IMR-90 (cell line): ENCODE measurements at regions not wholly inside any gene's neighbourhood (a gene's known extent, or its start where the extent isn't known, plus 50 kb on each side); places are given as distances from the start of the nearest gene placed in this dataset.

Experiments used
- ATAC-seq: fragments of 200-7000 bp; cut with Tn5 transposase; 2 replicates; pipeline ENCODE4 v1.9.1; 2020; ENCODE audit warnings: low read depth, mild to moderate bottlenecking, moderate library complexity
- BruUV-seq: library from RNA; stranded (reverse); fragments of 400-500 nt; replicated peaks from 2 replicates; lab custom pipeline; 2021; lab: Mats Ljungman, UMichigan
- CTCF ChIA-PET: fragments of 300-600 bp; formaldehyde crosslinking; extraction: SDS; loops from one replicate; lab custom pipeline; 2021; ENCODE audit warnings: antibody characterized with exemption; lab: Yijun Ruan, JAX
- POLR2A ChIA-PET: fragments of 300-600 bp; sonication (Branson Sonifier 250); formaldehyde crosslinking; loops from one replicate; lab custom pipeline; 2022; ENCODE audit warnings: antibody characterized with exemption; ENCODE audit not compliant: unreplicated experiment; lab: Charles Lee
- DNase-seq: peaks from one replicate; pipeline ENCODE4 v3.0.0; 2013
- H2AFZ ChIP-seq: replicated peaks from 2 replicates; pipeline ENCODE3; 2013; ENCODE audit warnings: low read length, mild to moderate bottlenecking; ENCODE audit not compliant: poor library complexity
- H2AK5ac ChIP-seq: 2 replicates; pipeline ENCODE4 v1.6.1; 2013; ENCODE audit warnings: low read depth, low read length, inconsistent platforms
- H2AK9ac ChIP-seq: replicated peaks from 2 replicates; pipeline ENCODE3; 2013; ENCODE audit warnings: mild to moderate bottlenecking, low read depth, low read length, moderate library complexity; ENCODE audit not compliant: poor library complexity
- H2BK120ac ChIP-seq: 2 replicates; pipeline ENCODE4 v1.6.1; 2013; ENCODE audit warnings: low read depth, low read length, inconsistent platforms
- H2BK15ac ChIP-seq: 3 replicates; pipeline ENCODE4 v1.6.1; 2013; ENCODE audit warnings: low read depth, low read length, inconsistent platforms
- H2BK20ac ChIP-seq: 2 replicates; pipeline ENCODE4 v1.6.1; 2013; ENCODE audit warnings: low read depth, mild to moderate bottlenecking, inconsistent platforms, low read length, moderate library complexity
- H2BK5ac ChIP-seq: 2 replicates; pipeline ENCODE4 v1.6.1; 2013; ENCODE audit warnings: mild to moderate bottlenecking, low read depth, low read length, inconsistent platforms; ENCODE audit not compliant: poor library complexity, severe bottlenecking
- H3K14ac ChIP-seq: replicated peaks from 2 replicates; pipeline ENCODE4 v1.6.1; 2013; ENCODE audit warnings: low read depth, low read length, inconsistent platforms
- H3K18ac ChIP-seq: 2 replicates; pipeline ENCODE4 v1.6.1; 2013; ENCODE audit warnings: low read depth, low read length, control low read depth
- H3K23ac ChIP-seq: 2 replicates; pipeline ENCODE4 v1.6.1; 2013; ENCODE audit warnings: low read depth, low read length, inconsistent platforms
- H3K27ac ChIP-seq: 2 replicates; pipeline ENCODE4 v1.5.1; 2013; ENCODE audit warnings: mild to moderate bottlenecking, control low read depth, low read length; ENCODE audit not compliant: insufficient read depth
- H3K27me3 ChIP-seq: 2 replicates; pipeline ENCODE4 v1.6.1; 2013; ENCODE audit warnings: low read length; ENCODE audit not compliant: control insufficient read depth, insufficient read depth
- H3K36me3 ChIP-seq: 2 replicates; pipeline ENCODE4 v1.6.1; 2013; ENCODE audit warnings: low read length, mixed read lengths; ENCODE audit not compliant: control insufficient read depth, insufficient read depth
- H3K4ac ChIP-seq: 2 replicates; pipeline ENCODE4 v1.6.1; 2013; ENCODE audit warnings: low read depth, low read length, inconsistent platforms
- H3K4me1 ChIP-seq: 2 replicates; pipeline ENCODE4 v1.6.1; 2013; ENCODE audit warnings: low read length, mixed read lengths; ENCODE audit not compliant: control insufficient read depth, insufficient read depth
- H3K4me2 ChIP-seq: 2 replicates; pipeline ENCODE4 v1.6.1; 2013; ENCODE audit warnings: low read depth, mild to moderate bottlenecking, control low read depth, low read length, moderate library complexity
- H3K4me3 ChIP-seq: 2 replicates; pipeline ENCODE4 v1.5.1; 2013; ENCODE audit warnings: low read depth, mild to moderate bottlenecking, control low read depth, low read length, moderate library complexity; ENCODE audit not compliant: insufficient read depth
- H3K56ac ChIP-seq: 2 replicates; pipeline ENCODE4 v1.6.1; 2013; ENCODE audit warnings: low read length, inconsistent platforms; ENCODE audit not compliant: insufficient read depth; ENCODE audit errors: extremely low read depth
- H3K79me1 ChIP-seq, 2 experiments: 2 replicates each; pipeline ENCODE4 v1.6.1; 2013; ENCODE audit warnings: low read length in 2 of 2, inconsistent platforms in 1 of 2, low read depth in 1 of 2
- H3K9ac ChIP-seq: 2 replicates; pipeline ENCODE4 v1.6.1; 2013; ENCODE audit warnings: low read depth, low read length, control low read depth
- H3K9me1 ChIP-seq: 2 replicates; pipeline ENCODE4 v1.6.1; 2013; ENCODE audit warnings: low read length, inconsistent platforms; ENCODE audit not compliant: insufficient read depth
- H3K9me3 ChIP-seq: 2 replicates; pipeline ENCODE4 v1.6.1; 2013; ENCODE audit warnings: low read length; ENCODE audit not compliant: control insufficient read depth, insufficient read depth
- H4K20me1 ChIP-seq: 2 replicates; pipeline ENCODE4 v1.6.1; 2013; ENCODE audit warnings: low read length, inconsistent platforms; ENCODE audit not compliant: insufficient read depth
- H4K5ac ChIP-seq: 2 replicates; pipeline ENCODE4 v1.6.1; 2013; ENCODE audit warnings: mild to moderate bottlenecking, low read depth, low read length, control low read depth
- H4K8ac ChIP-seq, 2 experiments: 2 replicates each; pipeline ENCODE4 v1.6.1; 2013; ENCODE audit warnings: low read depth in 2 of 2, low read length in 2 of 2, control low read depth in 1 of 2, inconsistent platforms in 1 of 2
- H4K91ac ChIP-seq: 2 replicates; pipeline ENCODE4 v1.6.1; 2013; ENCODE audit warnings: low read depth, low read length, inconsistent platforms; ENCODE audit not compliant: insufficient read depth
- BHLHE40 ChIP-seq: fragments of 150-350 bp; IDR thresholded peaks from 2 replicates; pipeline ENCODE4 v1.6.1; 2016; ENCODE audit warnings: mild to moderate bottlenecking, low read depth, low read length
- CEBPB ChIP-seq: IDR thresholded peaks from 2 replicates; pipeline ENCODE4 v1.6.1; 2012; ENCODE audit warnings: low read depth, low read length, improper control_type of control experiment
- CHD1 ChIP-seq: IDR thresholded peaks from 2 replicates; pipeline ENCODE4 v1.6.1; 2012; ENCODE audit warnings: low read depth, low read length, improper control_type of control experiment
- CTCF ChIP-seq: conservative IDR thresholded peaks from 2 replicates; pipeline ENCODE4 v1.5.1; 2012; ENCODE audit warnings: mild to moderate bottlenecking, low read depth, low read length, improper control_type of control experiment
- ELK1 ChIP-seq: fragments of 150-350 bp; IDR thresholded peaks from 2 replicates; pipeline ENCODE4 v1.6.1; 2016; ENCODE audit warnings: low read depth, mild to moderate bottlenecking, low read length, moderate library complexity, borderline replicate concordance
- FOS ChIP-seq: fragments of 150-350 bp; IDR thresholded peaks from 2 replicates; pipeline ENCODE4 v1.6.1; 2016; ENCODE audit warnings: low read depth, low read length
- MAFK ChIP-seq: IDR thresholded peaks from 2 replicates; pipeline ENCODE4 v1.6.1; 2012; ENCODE audit warnings: low read depth, low read length, improper control_type of control experiment
- MAZ ChIP-seq: IDR thresholded peaks from 2 replicates; pipeline ENCODE4 v1.6.1; 2012; ENCODE audit warnings: low read depth, mild to moderate bottlenecking, low read length, improper control_type of control experiment, moderate library complexity, borderline replicate concordance
- MXI1 ChIP-seq: IDR thresholded peaks from 2 replicates; pipeline ENCODE4 v1.6.1; 2012; ENCODE audit warnings: low read depth, mild to moderate bottlenecking, low read length, moderate library complexity, borderline replicate concordance
- NFE2L2 ChIP-seq: fragments of 150-350 bp; IDR thresholded peaks from 2 replicates; pipeline ENCODE4 v1.6.1; 2016; ENCODE audit warnings: low read depth, mild to moderate bottlenecking, low read length
- POLR2A ChIP-seq: IDR thresholded peaks from 2 replicates; pipeline ENCODE4 v1.6.1; 2012; ENCODE audit warnings: mild to moderate bottlenecking, low read depth, low read length
- RAD21 ChIP-seq: IDR thresholded peaks from 2 replicates; pipeline ENCODE4 v1.6.1; 2012; ENCODE audit warnings: low read length, improper control_type of control experiment
- RCOR1 ChIP-seq: IDR thresholded peaks from 2 replicates; pipeline ENCODE4 v1.6.1; 2012; ENCODE audit warnings: mild to moderate bottlenecking, low read length, improper control_type of control experiment; ENCODE audit not compliant: insufficient replicate concordance
- RFX5 ChIP-seq: IDR thresholded peaks from 2 replicates; pipeline ENCODE4 v1.8.0; 2012; ENCODE audit warnings: low read depth, mild to moderate bottlenecking, low read length, moderate library complexity
- SMC3 ChIP-seq: fragments of 150-350 bp; IDR thresholded peaks from 2 replicates; pipeline ENCODE4 v1.6.1; 2016; ENCODE audit warnings: low read depth, mild to moderate bottlenecking, antibody characterized with exemption, low read length, moderate library complexity
- USF2 ChIP-seq: fragments of 150-350 bp; IDR thresholded peaks from 2 replicates; pipeline ENCODE4 v1.6.1; 2017; ENCODE audit warnings: mild to moderate bottlenecking, antibody characterized with exemption, low read length, low read depth
- dilution Hi-C: fragments of 300-500 bp; cut with HindIII; formaldehyde crosslinking; loops from one replicate; pipeline ENCODE4 v1.14.3; 2018; ENCODE audit warnings: low sequenced_read_pairs; ENCODE audit not compliant: unreplicated experiment
- in situ Hi-C: fragments of 300-500 bp; cut with MboI; formaldehyde crosslinking; loops from 3 replicates; pipeline ENCODE4 v1.14.3; 2019; ENCODE audit warnings: low sequenced_read_pairs, inconsistent platforms, mixed read lengths
- intact Hi-C: fragments of 100-400 bp; cut with micrococcal nuclease; formaldehyde crosslinking; loops from 2 replicates; pipeline ENCODE4 v1.10.0; 2022

GRCh38 chr12:102329883-102330282 is 132.2 kb upstream of the PMCH start:
- ChIA-PET POLR2A (no interaction called here), CTCF (interaction anchor here (0.6 kb wide), 1 partner anchor 136 kb away, joined by 4 read pairs; no protein-coding TSS in a partner anchor)
- H2AFZ ChIP-seq, result no peak overlapping the region
- H2BK120ac ChIP-seq, result no peak overlapping the region
- H4K5ac ChIP-seq, result no peak overlapping the region
- no peaks in the 10 kb centered on the region for H3K36me3 ChIP-seq
- no peak overlapping the region for H3K56ac ChIP-seq
- in situ Hi-C loops (no loop called here), dilution Hi-C loops (no loop called here), intact Hi-C loops (no loop called here)
- H3K4me2 ChIP-seq, result no peak overlapping the region
- H3K27ac ChIP-seq, result no peak overlapping the region
- H3K9me3 ChIP-seq, result no peaks in the 10 kb centered on the region
- no peak overlapping the region for H3K23ac ChIP-seq
- BruUV-seq, result no TSS peak
- no peaks in the 10 kb centered on the region for H3K79me1 ChIP-seq
- no peak overlapping the region for H3K4me3 ChIP-seq
- no peak overlapping the region for H3K18ac ChIP-seq
- no peak for DNase-seq
- H2BK5ac ChIP-seq, result no peak overlapping the region
- H2AK9ac ChIP-seq, result no peak overlapping the region
- ATAC-seq, result no peak
- no peak overlapping the region for H4K91ac ChIP-seq
- H4K8ac ChIP-seq, result no peak overlapping the region
- H2BK20ac ChIP-seq, result no peak overlapping the region
- H3K4ac ChIP-seq, result no peak overlapping the region
- no peak overlapping the region for H2BK15ac ChIP-seq
- no peaks in the 10 kb centered on the region for H4K20me1 ChIP-seq
- no peaks in the 10 kb centered on the region for H3K4me1 ChIP-seq
- H3K27me3 ChIP-seq, result no peaks in the 10 kb centered on the region
- no peak overlapping the region for H3K9ac ChIP-seq
- no peaks in the 10 kb centered on the region for H3K9me1 ChIP-seq
- H2AK5ac ChIP-seq, result no peak overlapping the region
- no peak for TF ChIP-seq ELK1
- no peak for TF ChIP-seq MXI1
- no peak for TF ChIP-seq MAZ
- TF ChIP-seq CHD1, result no peak
- TF ChIP-seq CEBPB, result no peak
- TF ChIP-seq SMC3, result no peak
- no peak for TF ChIP-seq POLR2A
- TF ChIP-seq RFX5, result no peak
- TF ChIP-seq USF2, result no peak
- no peak for TF ChIP-seq MAFK
- no peak for TF ChIP-seq RCOR1
- no peak for TF ChIP-seq NFE2L2
- TF ChIP-seq CTCF, result no peak
- TF ChIP-seq RAD21, result no peak
- no peak for TF ChIP-seq FOS
- no peak for TF ChIP-seq BHLHE40
- no peak overlapping the region for H3K14ac ChIP-seq
